H9 (cell line): ENCODE measurements at regions not wholly inside any gene's neighbourhood (a gene's known extent, or its start where the extent isn't known, plus 50 kb on each side); places are given as distances from the start of the nearest gene placed in this dataset.

Experiments
- DNase-seq: peaks from one replicate; pipeline ENCODE4 v3.0.0-alpha.2; 2017
- H2AFZ ChIP-seq: one replicate; pipeline ENCODE4 v1.6.1; 2013; ENCODE audit warnings: mild to moderate bottlenecking, low read length, control low read depth, moderate library complexity
- H2AK5ac ChIP-seq: 2 replicates; pipeline ENCODE4 v1.6.1; 2013; ENCODE audit warnings: low read length, control low read depth, mixed read lengths; ENCODE audit not compliant: insufficient read length
- H2BK120ac ChIP-seq: one replicate; pipeline ENCODE4 v1.6.1; 2013; ENCODE audit warnings: low read depth, mild to moderate bottlenecking, low read length, control low read depth, inconsistent platforms; ENCODE audit not compliant: poor library complexity, severe bottlenecking
- H2BK12ac ChIP-seq: 2 replicates; pipeline ENCODE4 v1.6.1; 2013; ENCODE audit warnings: low read length, control low read depth, mixed read lengths, low read depth; ENCODE audit not compliant: insufficient read length
- H2BK15ac ChIP-seq: 2 replicates; pipeline ENCODE4 v1.6.1; 2013; ENCODE audit warnings: low read depth, low read length, control low read depth
- H2BK20ac ChIP-seq: one replicate; pipeline ENCODE4 v1.6.1; 2013; ENCODE audit warnings: low read depth, mild to moderate bottlenecking, low read length, control low read depth, inconsistent platforms; ENCODE audit not compliant: poor library complexity, severe bottlenecking
- H2BK5ac ChIP-seq: 2 replicates; pipeline ENCODE4 v1.6.1; 2013; ENCODE audit warnings: low read length, control low read depth, mixed read lengths; ENCODE audit not compliant: insufficient read length
- H3K14ac ChIP-seq: 2 replicates; pipeline ENCODE4 v1.6.1; 2013; ENCODE audit warnings: low read length, control low read depth; ENCODE audit not compliant: insufficient read depth
- H3K18ac ChIP-seq: 2 replicates; pipeline ENCODE4 v1.6.1; 2013; ENCODE audit warnings: low read depth, mild to moderate bottlenecking, mixed read lengths, low read length, control low read depth; ENCODE audit not compliant: insufficient read length
- H3K23ac ChIP-seq: 2 replicates; pipeline ENCODE4 v1.6.1; 2013; ENCODE audit warnings: low read length, control low read depth, mixed read lengths, low read depth; ENCODE audit not compliant: insufficient read length
- H3K23me2 ChIP-seq: 2 replicates; pipeline ENCODE4 v1.6.1; 2013; ENCODE audit warnings: low read depth, mild to moderate bottlenecking, mixed read lengths, low read length, control low read depth; ENCODE audit not compliant: insufficient read length, poor library complexity, severe bottlenecking
- H3K27ac ChIP-seq: 2 replicates; pipeline ENCODE4 v1.5.1; 2013; ENCODE audit warnings: low read length, control low read depth, mixed read lengths, low read depth; ENCODE audit not compliant: insufficient read length
- H3K27me3 ChIP-seq: 2 replicates; pipeline ENCODE4 v1.6.1; 2013; ENCODE audit warnings: low read length, control low read depth, inconsistent platforms; ENCODE audit not compliant: insufficient read depth
- H3K4ac ChIP-seq: 2 replicates; pipeline ENCODE4 v1.6.1; 2013; ENCODE audit warnings: low read depth, mild to moderate bottlenecking, control low read depth, inconsistent platforms, low read length, moderate library complexity
- H3K4me1 ChIP-seq: 2 replicates; pipeline ENCODE4 v1.6.1; 2013; ENCODE audit warnings: low read length, control low read depth, inconsistent platforms; ENCODE audit not compliant: insufficient read depth
- H3K4me2 ChIP-seq: 2 replicates; pipeline ENCODE4 v1.6.1; 2013; ENCODE audit warnings: low read length, control low read depth, mixed read lengths; ENCODE audit not compliant: insufficient read length, insufficient read depth
- H3K56ac ChIP-seq: 2 replicates; pipeline ENCODE4 v1.6.1; 2013; ENCODE audit warnings: low read depth, mild to moderate bottlenecking, mixed read lengths, low read length, control low read depth; ENCODE audit not compliant: insufficient read length
- H3K79me1 ChIP-seq: 2 replicates; pipeline ENCODE4 v1.6.1; 2013; ENCODE audit warnings: low read depth, mild to moderate bottlenecking, moderate library complexity, low read length, control low read depth, inconsistent platforms; ENCODE audit not compliant: insufficient read depth, poor library complexity, severe bottlenecking
- H3K79me2 ChIP-seq: 2 replicates; pipeline ENCODE4 v1.6.1; 2013; ENCODE audit warnings: low read length, control low read depth, inconsistent platforms; ENCODE audit not compliant: insufficient read depth
- H3K9ac ChIP-seq: 2 replicates; pipeline ENCODE4 v1.6.1; 2013; ENCODE audit warnings: low read length, control low read depth, mixed read lengths; ENCODE audit not compliant: insufficient read length; ENCODE audit errors: extremely low read depth
- H3K9me3 ChIP-seq: one replicate; pipeline ENCODE4 v1.6.1; 2013; ENCODE audit warnings: low read depth, low read length, inconsistent platforms; ENCODE audit not compliant: control insufficient read depth
- H3T11ph ChIP-seq: one replicate; pipeline ENCODE4 v1.6.1; 2013; ENCODE audit warnings: mild to moderate bottlenecking, low read length, control low read depth, inconsistent platforms
- H4K20me1 ChIP-seq: one replicate; pipeline ENCODE4 v1.6.1; 2013; ENCODE audit not compliant: control insufficient read depth, insufficient read length, insufficient read depth
- H4K5ac ChIP-seq: 2 replicates; pipeline ENCODE4 v1.6.1; 2013; ENCODE audit warnings: low read depth, mild to moderate bottlenecking, mixed read lengths, low read length, control low read depth; ENCODE audit not compliant: insufficient read length
- H4K8ac ChIP-seq: replicated peaks from 2 replicates; pipeline ENCODE4 v1.6.1; 2013; ENCODE audit warnings: low read length, control low read depth, mixed read lengths, low read depth; ENCODE audit not compliant: insufficient read length
- H4K91ac ChIP-seq: 2 replicates; pipeline ENCODE4 v1.6.1; 2013; ENCODE audit warnings: low read depth, mild to moderate bottlenecking, moderate library complexity, mixed read lengths, low read length, control low read depth; ENCODE audit not compliant: insufficient read length
- H3K27ac Mint-ChIP-seq, 3 experiments: 2 replicates in 2 of 3; 3 replicates in 1 of 3; pipeline ENCODE4 v1.8.0; 2020 to 2021; ENCODE audit warnings: mixed read lengths in 3 of 3, mild to moderate bottlenecking in 1 of 3, moderate library complexity in 1 of 3
- H3K27me3 Mint-ChIP-seq: 2 replicates; pipeline ENCODE4 v1.8.0; 2021; ENCODE audit warnings: low read depth, mild to moderate bottlenecking, moderate library complexity, mixed read lengths
- H3K36me3 Mint-ChIP-seq, 3 experiments: 2 replicates in 2 of 3; 3 replicates in 1 of 3; pipeline ENCODE4 v1.8.0; 2020 to 2021; ENCODE audit warnings: low read depth in 3 of 3, mixed read lengths in 3 of 3; ENCODE audit not compliant: insufficient read depth in 1 of 3
- H3K4me1 Mint-ChIP-seq, 2 experiments: 2 replicates each; pipeline ENCODE4 v1.8.0; 2020; ENCODE audit warnings: mixed read lengths in 2 of 2
- H3K4me3 Mint-ChIP-seq, 2 experiments: 2 replicates in 1 of 2; 3 replicates in 1 of 2; pipeline ENCODE4 v1.8.0; 2020 to 2021; ENCODE audit warnings: mild to moderate bottlenecking in 2 of 2, mixed read lengths in 2 of 2, moderate library complexity in 1 of 2
- H3K9me3 Mint-ChIP-seq, 2 experiments: 2 replicates in 1 of 2; 3 replicates in 1 of 2; pipeline ENCODE4 v1.8.0; 2020; ENCODE audit warnings: mild to moderate bottlenecking in 2 of 2, mixed read lengths in 2 of 2, moderate library complexity in 1 of 2
- WGBS: extraction: QIAGEN DNeasy Blood & Tissue Kit; methylation state at CpG from one replicate; pipeline ENCODE4 v1.1.7; 2013; ENCODE audit warnings: missing lambda C conversion rate, low lambda C conversion rate, mixed read lengths; ENCODE audit not compliant: insufficient read length; ENCODE audit errors: extremely low coverage; 5-methylcytosine and 5-hydroxymethylcytosine counted together
- TF ChIP-seq, protein P1 (sequence below): fragments of 200-600 bp; sonication (generic); conservative IDR thresholded peaks from 3 replicates; pipeline ENCODE4 v1.8.0; 2021; ENCODE audit warnings: antibody characterized with exemption, mild to moderate bottlenecking

DNA sequence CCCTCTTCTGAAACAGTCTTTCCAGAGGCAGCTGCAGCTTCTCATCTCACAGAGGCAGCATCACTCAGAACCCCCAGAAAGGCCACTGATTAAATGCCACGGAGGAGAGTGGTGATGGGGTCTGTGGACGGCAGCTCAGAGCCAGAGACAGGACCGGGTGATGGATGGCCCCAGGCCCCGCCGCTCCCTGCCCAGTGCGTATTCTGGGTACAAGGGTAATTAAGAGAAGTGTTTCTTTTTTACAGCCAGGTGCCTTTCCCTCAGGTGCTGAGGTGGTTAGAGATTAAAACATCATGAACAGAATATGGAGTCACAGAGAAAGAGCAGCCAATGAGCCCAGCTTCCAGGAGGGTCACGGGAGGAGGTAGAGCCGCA, 434.5 kb downstream of the PREX1 start:
- DNase-seq = no peak
- no peak overlapping the region for H3K9ac ChIP-seq
- TF ChIP-seq, protein P1, sequence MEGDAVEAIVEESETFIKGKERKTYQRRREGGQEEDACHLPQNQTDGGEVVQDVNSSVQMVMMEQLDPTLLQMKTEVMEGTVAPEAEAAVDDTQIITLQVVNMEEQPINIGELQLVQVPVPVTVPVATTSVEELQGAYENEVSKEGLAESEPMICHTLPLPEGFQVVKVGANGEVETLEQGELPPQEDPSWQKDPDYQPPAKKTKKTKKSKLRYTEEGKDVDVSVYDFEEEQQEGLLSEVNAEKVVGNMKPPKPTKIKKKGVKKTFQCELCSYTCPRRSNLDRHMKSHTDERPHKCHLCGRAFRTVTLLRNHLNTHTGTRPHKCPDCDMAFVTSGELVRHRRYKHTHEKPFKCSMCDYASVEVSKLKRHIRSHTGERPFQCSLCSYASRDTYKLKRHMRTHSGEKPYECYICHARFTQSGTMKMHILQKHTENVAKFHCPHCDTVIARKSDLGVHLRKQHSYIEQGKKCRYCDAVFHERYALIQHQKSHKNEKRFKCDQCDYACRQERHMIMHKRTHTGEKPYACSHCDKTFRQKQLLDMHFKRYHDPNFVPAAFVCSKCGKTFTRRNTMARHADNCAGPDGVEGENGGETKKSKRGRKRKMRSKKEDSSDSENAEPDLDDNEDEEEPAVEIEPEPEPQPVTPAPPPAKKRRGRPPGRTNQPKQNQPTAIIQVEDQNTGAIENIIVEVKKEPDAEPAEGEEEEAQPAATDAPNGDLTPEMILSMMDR = no peak
- H3K4ac ChIP-seq = no peak overlapping the region
- no peak overlapping the region for H2BK120ac ChIP-seq
- no peak overlapping the region for H2AK5ac ChIP-seq
- H3K4me1 ChIP-seq = no peaks in the 10 kb centered on the region; the same call in 1 of the 2 replicates
- no peak overlapping the region for H4K91ac ChIP-seq
- no peak overlapping the region for H2BK20ac ChIP-seq
- H3K56ac ChIP-seq = no peak overlapping the region
- no peaks in the 10 kb centered on the region for H3K79me1 ChIP-seq
- H3K18ac ChIP-seq = no peak overlapping the region
- no peak overlapping the region for H4K5ac ChIP-seq
- H3K9me3 ChIP-seq = no peaks in the 10 kb centered on the region
- no peak overlapping the region for H3K14ac ChIP-seq
- H2BK5ac ChIP-seq = no peak overlapping the region
- Mint-ChIP-seq H3K9me3 (peaks cover 8 to 9% of the 10 kb centered on the region in 2 experiments), H3K36me3 (peaks cover 0 to 6% (median 6%) of the 10 kb centered on the region in 3 experiments; a peak in 4 of 7 replicates), H3K4me1 (peaks cover 17 to 27% of the 10 kb centered on the region in 2 experiments), H3K4me3 (no peak overlapping the region), H3K27ac (no peak overlapping the region), H3K27me3 (peaks cover 4% of the 10 kb centered on the region)
- no peak overlapping the region for H2BK12ac ChIP-seq
- H3K4me2 ChIP-seq = no peak overlapping the region
- H3K27me3 ChIP-seq = no peaks in the 10 kb centered on the region
- H4K8ac ChIP-seq = no peak overlapping the region
- no peak overlapping the region for H3T11ph ChIP-seq
- no peaks in the 10 kb centered on the region for H3K79me2 ChIP-seq
- H3K23me2 ChIP-seq = no peaks in the 10 kb centered on the region
- H4K20me1 ChIP-seq = no peaks in the 10 kb centered on the region
- WGBS = no CpG with 5 or more reads among the region's 8 CpGs
- no peak overlapping the region for H3K23ac ChIP-seq
- H2BK15ac ChIP-seq = no peak overlapping the region
- H3K27ac ChIP-seq = no peak overlapping the region
- H2AFZ ChIP-seq = no peak overlapping the region
